Thymus (tissue), 11 donors: ENCODE measurements at regions not wholly inside any gene's neighbourhood (a gene's known extent, or its start where the extent isn't known, plus 50 kb on each side); places are given as distances from the start of the nearest gene placed in this dataset.
"Not testable (repeated sequence)": the region's sequence is repeated elsewhere in the genome, so short reads cannot be mapped to it uniquely, and the experiment has no call there.

ENCODE experiments used
- DNase-seq, 9 donors: peaks; one replicate each; pipeline ENCODE4 v3.0.0-alpha.2; 2013; ENCODE audit warnings: low spot score in 9 of 9, low read depth in 6 of 9, missing footprints in 1 of 9
- H3K27ac ChIP-seq, 2 donors: one replicate each; pipeline ENCODE4 v1.5.1; 2013; ENCODE audit warnings: control low read depth in 1 of 2, low read depth in 1 of 2, low read length in 1 of 2, mild to moderate bottlenecking in 1 of 2, moderate library complexity in 1 of 2
- H3K27me3 ChIP-seq, 2 donors: one replicate each; pipeline ENCODE4 v1.5.1; 2013; ENCODE audit warnings: low read length in 1 of 2; ENCODE audit not compliant: control insufficient read depth in 2 of 2, insufficient read depth in 1 of 2
- H3K36me3 ChIP-seq, 2 donors: one replicate each; pipeline ENCODE4 v1.5.1; 2013; ENCODE audit warnings: low read length in 1 of 2, mild to moderate bottlenecking in 1 of 2, moderate library complexity in 1 of 2; ENCODE audit not compliant: control insufficient read depth in 2 of 2, insufficient read depth in 2 of 2
- H3K4me1 ChIP-seq, 2 donors: one replicate each; pipeline ENCODE4 v1.5.1; 2013; ENCODE audit warnings: low read length in 2 of 2; ENCODE audit not compliant: control insufficient read depth in 2 of 2, insufficient read depth in 2 of 2
- H3K4me3 ChIP-seq, 2 donors: one replicate each; pipeline ENCODE4 v1.5.1; 2013; ENCODE audit warnings: low read length in 2 of 2, control low read depth in 1 of 2, mild to moderate bottlenecking in 1 of 2
- H3K9me3 ChIP-seq, 2 donors: one replicate each; pipeline ENCODE4 v1.5.1; 2013; ENCODE audit warnings: low read length in 1 of 2, mild to moderate bottlenecking in 1 of 2; ENCODE audit not compliant: control insufficient read depth in 2 of 2, insufficient read depth in 1 of 2
- WGBS: extraction: QIAGEN DNeasy Blood & Tissue Kit; methylation state at CpG from one replicate; pipeline ENCODE4 v1.1.7; 2013; 5-methylcytosine and 5-hydroxymethylcytosine counted together
- donor health status: healthy.

GRCh38 chr9:89684912-89685636 is 80.3 kb downstream of the GADD45G start:
- Histone ChIP-seq H3K9me3 (peaks cover 0 to 4% of the 10 kb centered on the region in 2 donors), H3K27ac (no peak overlapping the region), H3K27me3 (no peaks in the 10 kb centered on the region), H3K4me1 (peaks cover 0 to 9% of the 10 kb centered on the region in 2 donors), H3K4me3 (no peak overlapping the region), H3K36me3 (no peaks in the 10 kb centered on the region)
- 96% methylated on average over 18 of the region's 18 CpGs for whole genome bisulfite sequencing
- no peak for DNase-seq

GRCh38 chr9:89685698-89686097 is 80.9 kb downstream of the GADD45G start:
- Histone ChIP-seq H3K4me1 (peaks cover 0 to 8% of the 10 kb centered on the region in 2 donors), H3K36me3 (no peaks in the 10 kb centered on the region), H3K27me3 (no peaks in the 10 kb centered on the region), H3K27ac (no peak overlapping the region), H3K4me3 (no peak overlapping the region), H3K9me3 (peaks cover 0 to 4% of the 10 kb centered on the region in 2 donors)
- no peak for DNase-seq
- 96% methylated on average over 9 of the region's 9 CpGs for whole genome bisulfite sequencing

- Histone ChIP-seq H3K36me3 (no peaks in the 10 kb centered on the region), H3K4me3 (no peak overlapping the region), H3K27ac (no peak overlapping the region), H3K4me1 (peaks cover 0 to 6% of the 10 kb centered on the region in 2 donors), H3K27me3 (no peaks in the 10 kb centered on the region), H3K9me3 (peaks cover 0 to 4% of the 10 kb centered on the region in 2 donors)
- WGBS: 90% methylated on average over 5 of the region's 5 CpGs
- no peak for DNase-seq
Measured at GRCh38 chr9:89686126-89686525, 81.3 kb downstream of the GADD45G start.

- Histone ChIP-seq H3K27me3 (no peaks in the 10 kb centered on the region), H3K4me3 (no peak overlapping the region), H3K4me1 (peaks cover 0 to 6% of the 10 kb centered on the region in 2 donors), H3K36me3 (no peaks in the 10 kb centered on the region), H3K27ac (no peak overlapping the region), H3K9me3 (peaks cover 0 to 4% of the 10 kb centered on the region in 2 donors)
- no peak for DNase-seq
- 97% methylated on average over 4 of the region's 4 CpGs for WGBS
Measured at GRCh38 chr9:89686621-89687020, 81.8 kb downstream of the GADD45G start.

- H3K4me3 ChIP-seq: no peak overlapping the region
- no peaks in the 10 kb centered on the region for H3K36me3 ChIP-seq
- H3K27ac ChIP-seq: no peak overlapping the region
- 95% methylated on average over 3 of the region's 3 CpGs for WGBS
- DNase-seq: no peak
- no peaks in the 10 kb centered on the region for H3K27me3 ChIP-seq
- peaks cover 0 to 6% of the 10 kb centered on the region in 2 donors for H3K4me1 ChIP-seq
- peaks cover 0 to 4% of the 10 kb centered on the region in 2 donors for H3K9me3 ChIP-seq
Measured at GRCh38 chr9:89687188-89687587, 82.4 kb downstream of the GADD45G start.

GRCh38 chr9:89687848-89688247 is 83.0 kb downstream of the GADD45G start:
- WGBS: 96% methylated on average over 6 of the region's 6 CpGs
- peaks cover 0 to 6% of the 10 kb centered on the region in 2 donors for H3K4me1 ChIP-seq
- no peak overlapping the region for H3K4me3 ChIP-seq
- H3K27me3 ChIP-seq: no peaks in the 10 kb centered on the region
- no peaks in the 10 kb centered on the region for H3K36me3 ChIP-seq
- no peak overlapping the region for H3K27ac ChIP-seq
- H3K9me3 ChIP-seq: peaks cover 0 to 4% of the 10 kb centered on the region in 2 donors
- DNase-seq: no peak

GRCh38 chr9:89689321-89689720 is 84.5 kb downstream of the GADD45G start:
- not testable (repeated sequence) for H3K4me1 ChIP-seq, H3K4me3 ChIP-seq, H3K27ac ChIP-seq, H3K27me3 ChIP-seq, H3K36me3 ChIP-seq, H3K9me3 ChIP-seq, DNase-seq
- 97% methylated on average over 5 of the region's 5 CpGs for WGBS

- Histone ChIP-seq H3K4me1 (peaks cover 0 to 3% of the 10 kb centered on the region in 2 donors), H3K27ac (no peak overlapping the region), H3K36me3 (no peaks in the 10 kb centered on the region), H3K4me3 (no peak overlapping the region), H3K27me3 (no peaks in the 10 kb centered on the region), H3K9me3 (peaks cover 0 to 4% of the 10 kb centered on the region in 2 donors)
- 31% methylated on average over 3 of the region's 3 CpGs for WGBS
- peak in 1 of 9 donors; percentile 30 for DNase-seq
Measured at GRCh38 chr9:89690334-89690912, 85.6 kb downstream of the GADD45G start.

- WGBS: 94% methylated on average over 5 of the region's 5 CpGs
- no peak for DNase-seq
- Histone ChIP-seq H3K4me1 (peaks cover 0 to 3% of the 10 kb centered on the region in 2 donors), H3K4me3 (no peak overlapping the region), H3K9me3 (no peaks in the 10 kb centered on the region), H3K27ac (no peak overlapping the region), H3K36me3 (no peaks in the 10 kb centered on the region), H3K27me3 (no peaks in the 10 kb centered on the region)
Measured at GRCh38 chr9:89695441-89695891, 90.7 kb downstream of the GADD45G start.
